Stimulated activated CD4-positive, alpha-beta T cell treated with anti-CD3 and anti-CD28 coated beads, TNF-alpha, amount 100 ng/mL, for 24 hours (primary cell): ENCODE measurements at regions not wholly inside any gene's neighbourhood (a gene's known extent, or its start where the extent isn't known, plus 50 kb on each side); places are given as distances from the start of the nearest gene placed in this dataset.
"Not testable (repeated sequence)": the region's sequence is repeated elsewhere in the genome, so short reads cannot be mapped to it uniquely, and the experiment has no call there.

Experiments
- DNase-seq, 3 experiments: peaks; one replicate each; pipeline ENCODE4 v3.0.0-alpha.2; 2020; ENCODE audit warnings: low read depth in 3 of 3

- DNase-seq: no peak
Observed at GRCh38 chr1:82373710-82374109, 573.0 kb downstream of the ADGRL2 start.

GRCh38 chr1:82371844-82372498 lies 571.2 kb downstream of the ADGRL2 start:
- DNase-seq: no peak

- no peak for DNase-seq
Observed at GRCh38 chr1:82367456-82367855, 566.7 kb downstream of the ADGRL2 start.

GRCh38 chr1:82366689-82367088 lies 566.0 kb downstream of the ADGRL2 start:
- DNase-seq: no peak

GRCh38 chr1:82359541-82359940 lies 558.8 kb downstream of the ADGRL2 start:
- DNase-seq: not testable (repeated sequence)

- not testable (repeated sequence) for DNase-seq
Observed at GRCh38 chr1:82358706-82359105, 558.0 kb downstream of the ADGRL2 start.

GRCh38 chr1:82354546-82354945 lies 553.8 kb downstream of the ADGRL2 start:
- not testable (repeated sequence) for DNase-seq

- DNase-seq: no peak
Observed at GRCh38 chr1:82348487-82348886, 547.8 kb downstream of the ADGRL2 start.

- DNase-seq: no peak
Observed at GRCh38 chr1:82346141-82346540, 545.4 kb downstream of the ADGRL2 start.

GRCh38 chr1:82343381-82343780 lies 542.6 kb downstream of the ADGRL2 start:
- no peak for DNase-seq

GRCh38 chr1:82337635-82338034 lies 536.9 kb downstream of the ADGRL2 start:
- no peak for DNase-seq

GRCh38 chr1:82330330-82330729 lies 529.6 kb downstream of the ADGRL2 start:
- no peak for DNase-seq

- no peak for DNase-seq
Observed at GRCh38 chr1:82329226-82329625, 528.5 kb downstream of the ADGRL2 start.

GRCh38 chr1:82323144-82323841 lies 522.6 kb downstream of the ADGRL2 start:
- no peak for DNase-seq

GRCh38 chr1:82321794-82322193 lies 521.1 kb downstream of the ADGRL2 start:
- no peak for DNase-seq

GRCh38 chr1:82319546-82319945 lies 518.8 kb downstream of the ADGRL2 start:
- no peak for DNase-seq

- no peak for DNase-seq
Observed at GRCh38 chr1:82318921-82319320, 518.2 kb downstream of the ADGRL2 start.

- no peak for DNase-seq
Observed at GRCh38 chr1:82318265-82318664, 517.5 kb downstream of the ADGRL2 start.

GRCh38 chr1:82317671-82318070 lies 516.9 kb downstream of the ADGRL2 start:
- DNase-seq: no peak

GRCh38 chr1:82299656-82300055 lies 498.9 kb downstream of the ADGRL2 start:
- DNase-seq: no peak

- no peak for DNase-seq
Observed at GRCh38 chr1:82299056-82299455, 498.3 kb downstream of the ADGRL2 start.

- no peak for DNase-seq
Observed at GRCh38 chr1:82297139-82297896, 496.6 kb downstream of the ADGRL2 start.

GRCh38 chr1:82287556-82287955 lies 486.8 kb downstream of the ADGRL2 start:
- DNase-seq: no peak
